ENCODE measurements at regions not wholly inside any gene's neighbourhood (a gene's known extent, or its start where the extent isn't known, plus 50 kb on each side); places are given as distances from the start of the nearest gene placed in this dataset.

GRCh38 chr22:48700180-48700565 lies 1127.5 kb downstream of the BRD1 start:
- TF ChIP-seq SP1 (IDR thresholded peaks at IDR 0.05; ENCODE audit: low read depth) (no peak), POLR2A (IDR thresholded peaks at IDR 0.05; ENCODE audit: borderline replicate concordance, extremely low read depth, insufficient read depth, insufficient read length) (no peak), EGR1 (IDR thresholded peaks at IDR 0.05; ENCODE audit: low read depth) (no peak), RAD21 (IDR thresholded peaks at IDR 0.05; ENCODE audit: low read depth) (no peak), CBX3 (IDR thresholded peaks at IDR 0.05; ENCODE audit: low read depth) (no peak), YY1 (IDR thresholded peaks at IDR 0.05; ENCODE audit: extremely low read depth, insufficient replicate concordance, low read depth, low read length) (no peak), POLR2AphosphoS5 (IDR thresholded peaks at IDR 0.05; ENCODE audit: low read depth, low read length) (no peak), MAX (IDR thresholded peaks at IDR 0.05) (no peak), EZH2 (IDR thresholded peaks at IDR 0.05) (no peak), ATF3 (IDR thresholded peaks at IDR 0.05) (no peak), EZH2phosphoT487 (IDR thresholded peaks at IDR 0.05; ENCODE audit: borderline replicate concordance) (no peak), SRF (IDR thresholded peaks at IDR 0.05; ENCODE audit: low read depth) (no peak), ELF1 (IDR thresholded peaks at IDR 0.05; ENCODE audit: borderline replicate concordance, low read depth) (no peak)
- TF ChIP-seq, protein P1, sequence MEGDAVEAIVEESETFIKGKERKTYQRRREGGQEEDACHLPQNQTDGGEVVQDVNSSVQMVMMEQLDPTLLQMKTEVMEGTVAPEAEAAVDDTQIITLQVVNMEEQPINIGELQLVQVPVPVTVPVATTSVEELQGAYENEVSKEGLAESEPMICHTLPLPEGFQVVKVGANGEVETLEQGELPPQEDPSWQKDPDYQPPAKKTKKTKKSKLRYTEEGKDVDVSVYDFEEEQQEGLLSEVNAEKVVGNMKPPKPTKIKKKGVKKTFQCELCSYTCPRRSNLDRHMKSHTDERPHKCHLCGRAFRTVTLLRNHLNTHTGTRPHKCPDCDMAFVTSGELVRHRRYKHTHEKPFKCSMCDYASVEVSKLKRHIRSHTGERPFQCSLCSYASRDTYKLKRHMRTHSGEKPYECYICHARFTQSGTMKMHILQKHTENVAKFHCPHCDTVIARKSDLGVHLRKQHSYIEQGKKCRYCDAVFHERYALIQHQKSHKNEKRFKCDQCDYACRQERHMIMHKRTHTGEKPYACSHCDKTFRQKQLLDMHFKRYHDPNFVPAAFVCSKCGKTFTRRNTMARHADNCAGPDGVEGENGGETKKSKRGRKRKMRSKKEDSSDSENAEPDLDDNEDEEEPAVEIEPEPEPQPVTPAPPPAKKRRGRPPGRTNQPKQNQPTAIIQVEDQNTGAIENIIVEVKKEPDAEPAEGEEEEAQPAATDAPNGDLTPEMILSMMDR (IDR thresholded peaks at IDR 0.05 in 2 of 3, conservative IDR thresholded peaks at IDR 0.05 in 1 of 3; ENCODE audit: borderline replicate concordance in 1 of 3, insufficient read depth in 1 of 3, low read depth in 2 of 3, low read length in 2 of 3), result no peak
